ENCODE measurements at regions not wholly inside any gene's neighbourhood (a gene's known extent, or its start where the extent isn't known, plus 50 kb on each side); places are given as distances from the start of the nearest gene placed in this dataset.

GRCh38 chr12:127779301-127780045 is 487.5 kb upstream of the TMEM132C start:
- TF ChIP-seq CTCF (IDR thresholded peaks at IDR 0.05 in 8 of 11, conservative IDR thresholded peaks at IDR 0.05 in 3 of 11) (no peak), POLR2A (IDR thresholded peaks at IDR 0.05) (no peak), POLR2AphosphoS5 (IDR thresholded peaks at IDR 0.05) (no peak)
